Neural cell (in vitro differentiated cells): ENCODE measurements at regions not wholly inside any gene's neighbourhood (a gene's known extent, or its start where the extent isn't known, plus 50 kb on each side); places are given as distances from the start of the nearest gene placed in this dataset.

ENCODE experiments used
- EZH2 ChIP-seq: fragments of 200-600, 300-800 bp; shearing (Covaris generic), sonication (generic); IDR thresholded peaks from 2 replicates; pipeline ENCODE4 v1.6.1; 2014; ENCODE audit warnings: antibody characterized with exemption, low read length, borderline replicate concordance, mild to moderate bottlenecking; ENCODE audit not compliant: insufficient read depth, poor library complexity, severe bottlenecking
- TF ChIP-seq, protein P1 (sequence below): fragments of 450-650 bp; IDR thresholded peaks from 2 replicates; pipeline ENCODE4 v1.5.1; 2014; ENCODE audit warnings: antibody characterized with exemption, mild to moderate bottlenecking, moderate library complexity; ENCODE audit not compliant: poor library complexity, severe bottlenecking

DNA sequence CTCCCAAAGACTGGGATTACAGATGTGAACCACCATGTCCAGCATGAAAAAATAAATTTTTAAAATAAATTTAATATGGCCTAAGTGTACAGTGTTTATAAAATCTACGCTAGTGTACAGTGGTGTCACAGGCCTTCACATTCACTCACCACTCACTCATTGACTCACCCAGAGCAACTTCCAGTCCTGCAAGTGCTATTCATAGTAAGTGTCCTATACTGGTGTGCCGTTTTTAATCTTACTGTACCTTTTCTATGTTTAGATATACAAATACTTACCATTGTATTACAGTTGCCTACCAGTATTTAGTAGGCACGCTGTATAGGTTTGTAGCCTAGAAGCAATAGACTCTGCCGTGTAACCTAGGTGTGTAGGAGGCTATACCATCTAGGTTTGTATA is 76.1 kb upstream of the FOXN2 start:
- TF ChIP-seq, protein P1, sequence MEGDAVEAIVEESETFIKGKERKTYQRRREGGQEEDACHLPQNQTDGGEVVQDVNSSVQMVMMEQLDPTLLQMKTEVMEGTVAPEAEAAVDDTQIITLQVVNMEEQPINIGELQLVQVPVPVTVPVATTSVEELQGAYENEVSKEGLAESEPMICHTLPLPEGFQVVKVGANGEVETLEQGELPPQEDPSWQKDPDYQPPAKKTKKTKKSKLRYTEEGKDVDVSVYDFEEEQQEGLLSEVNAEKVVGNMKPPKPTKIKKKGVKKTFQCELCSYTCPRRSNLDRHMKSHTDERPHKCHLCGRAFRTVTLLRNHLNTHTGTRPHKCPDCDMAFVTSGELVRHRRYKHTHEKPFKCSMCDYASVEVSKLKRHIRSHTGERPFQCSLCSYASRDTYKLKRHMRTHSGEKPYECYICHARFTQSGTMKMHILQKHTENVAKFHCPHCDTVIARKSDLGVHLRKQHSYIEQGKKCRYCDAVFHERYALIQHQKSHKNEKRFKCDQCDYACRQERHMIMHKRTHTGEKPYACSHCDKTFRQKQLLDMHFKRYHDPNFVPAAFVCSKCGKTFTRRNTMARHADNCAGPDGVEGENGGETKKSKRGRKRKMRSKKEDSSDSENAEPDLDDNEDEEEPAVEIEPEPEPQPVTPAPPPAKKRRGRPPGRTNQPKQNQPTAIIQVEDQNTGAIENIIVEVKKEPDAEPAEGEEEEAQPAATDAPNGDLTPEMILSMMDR = no peak
- TF ChIP-seq EZH2 = no peak
